NCI-H2081 (cell line): ENCODE measurements at regions not wholly inside any gene's neighbourhood (a gene's known extent, or its start where the extent isn't known, plus 50 kb on each side); places are given as distances from the start of the nearest gene placed in this dataset.
A peak's percentile ranks its signal among the peaks of the same experiment; 100 is the strongest.

Experiments
- DNase-seq, 2 experiments: peaks; one replicate each; lab custom pipeline; 2025; lab: John Stamatoyannopoulos, UW

DNA sequence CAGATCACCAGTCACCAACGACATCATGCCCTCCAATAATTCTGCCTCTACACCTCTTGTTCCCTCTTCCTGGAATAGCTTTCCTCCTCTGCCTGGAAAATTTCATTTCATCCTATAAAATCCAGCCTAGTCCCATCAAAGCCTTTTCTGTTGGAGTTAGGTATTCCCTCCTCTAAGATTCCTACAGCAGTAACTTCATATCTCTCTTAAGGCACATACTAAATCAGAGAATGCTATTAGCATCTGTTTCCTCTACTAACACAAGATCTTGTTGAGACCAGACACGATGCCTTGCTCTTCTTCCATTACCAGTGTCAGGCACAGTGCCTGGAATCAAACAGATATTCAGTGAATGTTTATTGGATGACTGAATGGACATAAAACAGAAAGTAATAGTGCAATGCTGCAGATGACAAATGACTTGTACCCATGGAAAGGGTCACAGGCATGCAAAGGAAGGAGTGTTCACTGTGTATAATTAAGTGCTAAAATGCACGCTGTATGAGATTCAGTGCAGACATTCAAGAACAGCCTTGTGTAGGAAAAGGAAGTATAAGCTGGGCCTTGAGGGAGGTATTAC lies 342.0 kb upstream of the ACVR2A start:
- DNase-seq: no peak

GRCh38 chr2:147501968-147502367 lies 342.9 kb upstream of the ACVR2A start:
- DNase-seq: no peak

DNA sequence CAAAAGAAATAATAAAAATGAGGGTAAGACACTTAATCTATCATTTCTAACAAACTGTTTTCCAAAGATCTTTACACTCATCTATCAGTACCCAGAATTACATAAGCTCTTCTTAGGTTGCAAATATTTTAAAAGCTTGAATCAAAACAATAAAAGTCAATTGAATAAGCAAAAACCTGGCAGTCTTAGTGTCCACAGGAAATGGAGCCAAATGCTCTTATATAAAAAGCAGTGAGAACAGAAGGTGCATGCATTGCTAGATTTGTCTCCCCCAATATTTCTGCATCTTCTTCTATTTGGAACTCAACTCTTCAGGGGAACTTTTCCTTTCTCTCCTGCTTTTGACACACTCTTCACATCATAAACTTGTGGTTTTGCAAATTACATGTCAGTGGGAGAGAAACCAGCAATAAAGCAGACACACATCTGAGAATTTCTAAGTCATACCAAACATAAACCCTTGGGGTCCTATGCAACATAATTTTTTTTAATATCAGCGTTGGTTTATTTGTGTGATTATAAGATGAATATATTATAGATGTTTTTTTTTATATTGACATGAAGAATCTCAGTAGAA lies 343.9 kb upstream of the ACVR2A start:
- DNase-seq: no peak

DNA sequence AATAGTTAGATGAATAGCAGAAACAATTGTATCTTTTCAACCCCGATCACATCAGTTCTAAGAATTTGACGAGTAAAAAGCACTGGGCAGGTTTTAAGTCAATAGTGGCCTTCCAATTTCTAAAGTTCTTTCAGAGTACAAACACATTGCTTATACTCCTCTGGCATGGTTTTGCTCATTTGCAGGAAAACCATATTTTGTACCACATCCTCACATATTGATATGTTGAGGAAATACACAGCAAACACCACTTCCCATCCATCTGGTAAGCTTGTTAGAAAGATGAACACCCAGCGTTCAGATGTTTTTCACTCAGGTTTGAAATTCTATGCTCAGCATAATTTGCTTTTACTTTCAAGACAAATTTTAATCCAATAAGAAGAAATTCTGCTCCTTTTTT lies 344.6 kb upstream of the ACVR2A start:
- DNase-seq: no peak

DNA sequence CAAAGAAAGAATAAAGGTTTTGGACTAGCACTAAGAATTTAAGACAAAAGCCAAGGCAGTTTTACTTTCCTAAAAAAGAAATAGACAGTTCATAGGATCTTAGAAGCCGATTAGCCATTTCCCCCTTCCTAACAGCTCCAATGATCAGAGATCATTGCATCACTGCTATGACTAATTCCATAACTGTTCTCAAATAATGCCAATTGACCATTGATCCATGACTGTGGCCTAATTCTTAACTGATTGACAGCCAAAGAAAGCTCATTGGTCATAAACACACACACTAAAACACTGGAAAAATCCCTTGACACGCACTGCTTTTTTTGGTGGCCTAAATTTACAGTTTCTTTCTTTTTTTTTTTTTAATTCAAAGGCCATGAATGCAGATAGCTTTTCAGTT lies 345.0 kb upstream of the ACVR2A start:
- DNase-seq: no peak

DNA sequence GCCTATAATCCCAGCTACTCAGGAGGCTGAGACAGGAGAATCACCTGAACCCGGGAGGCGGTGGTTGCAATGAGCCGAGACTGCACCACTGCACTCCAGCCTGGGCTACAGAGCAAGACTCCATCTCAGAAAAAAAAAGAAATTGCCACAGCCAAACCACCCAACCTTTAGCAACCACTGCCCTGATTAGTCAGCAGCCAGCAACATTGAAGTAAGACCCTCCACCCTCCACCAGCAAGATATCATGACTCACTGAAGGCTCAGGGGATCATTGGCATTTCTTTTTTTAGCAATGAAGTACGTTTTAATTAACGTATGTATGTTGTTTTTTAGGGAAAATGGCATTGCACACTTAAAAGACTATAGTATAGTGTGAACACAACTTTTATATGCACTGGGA lies 349.1 kb upstream of the ACVR2A start:
- DNase-seq: no peak

DNA sequence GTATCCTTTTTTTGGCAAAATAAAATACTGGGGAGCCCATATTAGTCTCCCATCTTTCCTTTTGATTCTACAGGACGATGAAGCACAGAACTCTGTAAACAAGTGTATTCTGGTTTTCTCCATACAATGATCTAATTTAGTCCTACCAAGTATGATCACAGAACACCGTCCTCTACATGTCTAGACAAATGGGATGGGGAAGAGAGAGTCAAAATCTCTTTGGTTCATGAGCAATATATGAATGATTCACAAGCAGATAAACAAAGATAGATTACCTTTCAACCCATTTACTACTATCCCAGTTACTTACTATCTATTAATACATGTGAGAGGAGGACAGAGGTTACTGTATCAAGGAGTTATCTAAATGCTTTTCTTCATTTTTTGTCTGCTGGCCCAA lies 352.4 kb upstream of the ACVR2A start:
- no peak for DNase-seq

DNA sequence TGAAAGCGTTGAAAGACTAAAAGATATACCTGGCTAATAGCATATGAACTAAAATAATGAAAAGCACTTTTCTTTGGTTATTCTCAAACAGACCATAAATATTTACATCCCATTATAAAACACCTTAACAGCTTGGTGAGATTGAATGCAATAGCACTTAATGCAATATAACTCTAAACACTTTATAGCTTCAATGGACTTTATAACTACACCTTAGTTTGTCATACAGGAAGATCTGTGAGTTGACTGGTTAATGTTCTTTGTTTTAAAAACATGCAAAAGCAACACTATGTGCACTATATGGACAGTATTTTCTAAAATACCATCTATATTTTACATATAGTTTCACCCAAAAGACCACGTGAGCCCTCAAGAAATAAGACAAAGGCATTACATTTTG lies 353.3 kb upstream of the ACVR2A start:
- no peak for DNase-seq

GRCh38 chr2:147490401-147491261 lies 354.2 kb upstream of the ACVR2A start:
- DNase-seq: no peak

DNA sequence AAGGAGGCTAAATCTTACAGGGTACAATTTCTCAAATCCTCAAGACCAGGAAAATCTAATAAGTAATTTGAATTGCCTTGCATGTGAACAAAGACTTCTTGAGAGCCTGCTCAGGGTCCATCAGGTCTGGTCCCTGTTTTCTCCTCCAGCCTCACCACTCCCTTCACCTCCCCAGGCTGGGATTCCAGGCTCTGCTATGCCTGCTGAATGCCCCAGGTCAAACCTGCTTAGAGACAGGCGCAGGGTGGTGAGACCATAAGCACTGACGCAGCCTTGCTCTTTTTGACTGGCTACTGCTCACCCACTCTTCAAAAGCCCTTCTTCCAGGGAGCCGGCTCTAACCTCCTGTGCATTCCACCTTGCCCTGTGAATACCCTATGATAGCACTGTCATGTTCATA lies 356.4 kb upstream of the ACVR2A start:
- no peak for DNase-seq

- no peak for DNase-seq
Measured at GRCh38 chr2:147487978-147488289, 356.9 kb upstream of the ACVR2A start.

GRCh38 chr2:147487286-147487977 lies 357.4 kb upstream of the ACVR2A start:
- DNase-seq: peak in 1 of 2 experiments; percentile 13

DNA sequence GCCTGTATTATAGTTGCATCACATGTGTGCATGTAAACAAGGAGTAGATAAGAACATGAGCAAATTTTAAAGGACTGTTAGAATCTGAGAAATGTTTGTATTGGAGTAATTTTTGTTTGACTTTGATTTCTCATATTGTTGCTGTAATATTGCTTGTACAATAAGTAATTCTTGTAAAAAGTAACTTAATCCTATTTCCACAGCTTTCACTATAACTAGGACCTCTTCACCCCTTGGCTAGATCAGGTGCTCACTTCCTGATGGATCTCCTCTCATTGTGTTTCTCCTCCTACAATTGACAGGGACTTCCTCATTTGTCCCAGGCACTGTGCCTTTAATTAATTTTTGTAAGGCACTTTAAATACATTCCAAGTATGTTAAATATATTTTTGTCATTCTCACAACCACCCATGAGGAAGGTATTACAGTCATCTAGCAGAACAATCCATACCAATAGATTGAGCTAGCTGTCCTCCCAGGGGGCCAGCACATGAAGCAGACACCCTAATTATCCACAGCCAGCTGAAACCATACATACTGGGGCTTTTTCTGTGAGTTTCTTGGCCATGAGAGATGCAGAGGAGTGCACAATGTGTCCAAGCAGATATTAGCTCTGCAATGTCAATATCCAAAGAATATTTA lies 359.5 kb upstream of the ACVR2A start:
- peak in 1 of 2 experiments; percentile 38 for DNase-seq

DNA sequence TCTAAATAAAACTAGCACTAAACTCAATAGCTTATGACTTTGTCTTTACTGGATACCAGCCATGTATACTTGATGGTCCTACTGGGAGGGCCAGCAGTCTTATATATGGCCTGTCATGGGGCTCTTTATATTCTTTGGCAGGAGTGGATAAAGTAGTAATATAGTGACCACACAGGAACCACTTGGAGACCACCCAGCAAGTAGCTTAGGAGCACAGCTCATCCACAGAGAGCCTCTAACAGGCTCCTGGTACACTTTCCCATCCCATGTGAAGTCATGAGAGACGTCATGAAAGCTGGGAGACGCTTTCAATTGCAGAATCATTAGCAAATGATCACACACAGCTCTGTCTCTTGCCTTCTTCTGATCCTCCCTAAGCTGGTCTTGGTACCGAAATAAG lies 360.9 kb upstream of the ACVR2A start:
- no peak for DNase-seq

DNA sequence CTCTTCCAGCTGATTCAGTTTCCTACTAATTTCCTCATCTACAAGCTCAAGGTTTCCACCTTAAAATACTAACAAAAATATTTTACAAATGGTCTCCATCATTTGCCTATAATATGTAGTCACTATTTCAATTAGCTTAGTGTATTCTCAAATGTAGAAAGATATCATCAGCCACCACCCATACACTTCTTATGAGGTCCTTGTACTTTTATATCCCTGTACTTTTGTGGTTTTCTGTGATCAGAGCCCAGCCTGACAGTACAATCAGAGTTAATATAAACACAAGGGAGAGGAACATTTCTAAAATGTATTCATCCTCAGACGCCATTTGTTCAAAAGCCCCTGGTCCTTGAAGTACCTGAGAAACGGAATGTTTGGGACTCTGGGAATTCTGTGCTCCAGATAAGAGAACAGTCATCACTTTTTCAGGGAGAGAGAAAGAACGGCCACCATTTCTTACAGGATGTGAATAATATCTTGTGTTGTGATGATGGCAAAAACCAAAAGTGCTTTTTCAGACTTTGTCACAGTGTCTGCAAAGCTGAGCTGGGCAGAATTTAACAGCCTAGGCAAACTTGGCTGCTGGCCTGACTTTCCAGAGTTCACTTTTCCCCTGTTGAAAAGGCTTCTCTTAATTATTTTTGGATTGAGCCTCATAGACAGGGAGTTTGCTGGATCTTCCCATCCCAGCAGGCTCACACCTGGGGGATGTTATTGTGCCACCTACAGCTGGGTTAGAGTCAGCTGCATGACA lies 361.7 kb upstream of the ACVR2A start:
- no peak for DNase-seq

GRCh38 chr2:147482111-147482895 lies 362.5 kb upstream of the ACVR2A start:
- DNase-seq: no peak

- no peak for DNase-seq
Measured at GRCh38 chr2:147479358-147479757, 365.5 kb upstream of the ACVR2A start.

DNA sequence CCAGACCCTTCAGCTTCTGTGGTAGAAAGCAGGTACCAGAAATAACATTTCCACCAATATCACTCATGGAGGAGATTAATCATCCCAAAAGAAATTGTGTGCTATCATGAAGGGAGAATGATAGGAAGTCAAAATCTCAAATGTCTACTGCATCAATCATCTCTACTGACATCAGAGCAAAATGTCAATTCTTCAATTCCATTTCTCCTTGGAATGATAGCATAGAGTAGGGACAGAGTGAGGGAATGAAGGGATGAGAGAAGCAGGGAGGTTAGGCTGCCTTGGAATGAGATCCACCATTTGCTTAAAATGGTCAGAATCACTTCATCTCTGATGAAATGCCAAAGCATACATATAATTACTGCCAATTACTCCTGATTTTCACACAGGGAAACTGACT lies 371.8 kb upstream of the ACVR2A start:
- DNase-seq: no peak

- no peak for DNase-seq
Measured at GRCh38 chr2:147471126-147471525, 373.7 kb upstream of the ACVR2A start.

GRCh38 chr2:147469471-147469870 lies 375.4 kb upstream of the ACVR2A start:
- peak; percentile 78 to 93 for DNase-seq

DNA sequence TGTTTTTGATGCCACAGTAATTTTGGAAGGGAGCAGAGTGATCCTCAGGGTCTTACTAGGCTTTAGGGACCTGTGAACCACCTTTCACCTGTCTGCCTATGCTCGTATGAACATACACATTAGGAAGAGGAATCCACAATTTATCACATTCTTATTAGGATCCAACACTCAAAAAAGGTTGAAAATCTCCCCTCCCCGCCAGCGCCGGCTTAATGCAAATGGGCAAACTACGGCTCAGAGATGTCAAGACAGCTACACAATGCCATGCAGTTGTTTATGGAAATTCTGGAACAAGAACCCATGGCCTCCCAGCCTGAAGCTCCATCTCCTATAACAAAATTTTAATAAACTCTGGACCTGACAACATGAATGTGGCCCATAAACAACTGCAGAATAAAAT lies 375.9 kb upstream of the ACVR2A start:
- DNase-seq: no peak
